Endothelial cell of umbilical vein (primary cell): ENCODE measurements at regions not wholly inside any gene's neighbourhood (a gene's known extent, or its start where the extent isn't known, plus 50 kb on each side); places are given as distances from the start of the nearest gene placed in this dataset.

ENCODE experiments used
- BruUV-seq: library from RNA; stranded (reverse); fragments of 400-500 nt; replicated peaks from 2 replicates; lab custom pipeline; 2021; lab: Mats Ljungman, UMichigan
- CTCF ChIA-PET: fragments of 300-600, 350-600 bp; sonication (Branson Sonifier 250); formaldehyde crosslinking; loops from one replicate; lab custom pipeline; 2021; ENCODE audit warnings: antibody characterized with exemption, inconsistent platforms; lab: Charles Lee
- POLR2A ChIA-PET: fragments of 300-600, 350-600 bp; sonication (Branson Sonifier 250); formaldehyde crosslinking; loops from one replicate; lab custom pipeline; 2021; ENCODE audit warnings: antibody characterized with exemption, inconsistent platforms; lab: Charles Lee
- DNase-seq: peaks from one replicate; pipeline ENCODE4 v3.0.0-alpha.2; 2011; ENCODE audit warnings: low read depth, low spot score
- FAIRE-seq: peaks from 2 replicates; lab custom pipeline; 2011; peaks lifted over from hg19 to GRCh38; lab: Jason Lieb, UNC
- H2AFZ ChIP-seq: 2 replicates; pipeline ENCODE4 v1.6.0; 2012; ENCODE audit warnings: low read depth, low read length, control low read depth, inconsistent platforms
- H3K27ac ChIP-seq: 2 replicates; pipeline ENCODE4 v1.5.1; 2011; ENCODE audit warnings: low read depth, mild to moderate bottlenecking, control low read depth, low read length, moderate library complexity; ENCODE audit not compliant: insufficient read depth
- H3K27me3 ChIP-seq, 2 experiments: 2 replicates each; pipeline versions ENCODE4 v1.6.0 to v1.6.1; 2011; ENCODE audit warnings: low read length in 2 of 2, mixed read lengths in 1 of 2; ENCODE audit not compliant: control insufficient read depth in 2 of 2, insufficient read depth in 2 of 2
- H3K36me3 ChIP-seq, 2 experiments: 2 replicates in 1 of 2; 3 replicates in 1 of 2; pipeline ENCODE4 v1.5.1; 2011; ENCODE audit warnings: low read length in 2 of 2, mild to moderate bottlenecking in 1 of 2, moderate library complexity in 1 of 2; ENCODE audit not compliant: control insufficient read depth in 2 of 2, insufficient read depth in 2 of 2; ENCODE audit errors: extremely low read depth in 1 of 2
- H3K4me1 ChIP-seq: 3 replicates; pipeline ENCODE4 v1.5.1; 2011; ENCODE audit warnings: mild to moderate bottlenecking, low read length; ENCODE audit not compliant: control insufficient read depth, insufficient read depth; ENCODE audit errors: extremely low read depth
- H3K4me2 ChIP-seq: 2 replicates; pipeline ENCODE4 v1.6.1; 2011; ENCODE audit warnings: low read length, control low read depth, mixed read lengths; ENCODE audit not compliant: insufficient read depth
- H3K4me3 ChIP-seq, 3 experiments: fragments of 200-600 bp in 1 of 3; sonication (generic), shearing (Covaris generic) in 1 of 3; replicated peaks in 1 of 3; 2 replicates each; pipeline ENCODE4 v1.5.1; 2011 to 2016; ENCODE audit warnings: control low read depth in 3 of 3, low read length in 3 of 3, mild to moderate bottlenecking in 2 of 3, inconsistent platforms in 1 of 3, low read depth in 1 of 3, moderate library complexity in 1 of 3; ENCODE audit not compliant: insufficient read depth in 1 of 3
- H3K79me2 ChIP-seq: 2 replicates; pipeline ENCODE4 v1.6.0; 2012; ENCODE audit warnings: low read length, inconsistent platforms; ENCODE audit not compliant: control insufficient read depth, insufficient read depth
- H3K9ac ChIP-seq: replicated peaks from 2 replicates; pipeline ENCODE3; 2011; ENCODE audit warnings: low read length, control low read depth; ENCODE audit not compliant: insufficient read depth; ENCODE audit errors: extremely low read depth
- H3K9me1 ChIP-seq: replicated peaks from 3 replicates; pipeline ENCODE4 v1.6.0; 2011; ENCODE audit warnings: mild to moderate bottlenecking, low read length; ENCODE audit not compliant: control insufficient read depth, insufficient read depth; ENCODE audit errors: extremely low read depth
- H3K9me3 ChIP-seq: replicated peaks from 2 replicates; pipeline ENCODE4 v1.5.1; 2012; ENCODE audit warnings: low read length, inconsistent platforms; ENCODE audit not compliant: control insufficient read depth, insufficient read depth
- H4K20me1 ChIP-seq: replicated peaks from 2 replicates; pipeline ENCODE3; 2011; ENCODE audit warnings: mild to moderate bottlenecking, low read length; ENCODE audit not compliant: control insufficient read depth, insufficient read depth; ENCODE audit errors: extremely low read depth
- CTCF ChIP-seq, 2 donors: IDR thresholded peaks; 1 replicate in 1 of 2; 2 replicates in 1 of 2; pipeline ENCODE4 v1.5.1; 2011; ENCODE audit warnings: low read length in 2 of 2, mild to moderate bottlenecking in 2 of 2, moderate library complexity in 2 of 2, control low read depth in 1 of 2, inconsistent platforms in 1 of 2, low read depth in 1 of 2; ENCODE audit not compliant: insufficient read depth in 1 of 2; ENCODE audit errors: extremely low read depth in 1 of 2
- EZH2 ChIP-seq: IDR thresholded peaks from 2 replicates; pipeline ENCODE4 v1.6.1; 2012; ENCODE audit warnings: borderline replicate concordance, low read depth, mild to moderate bottlenecking, moderate library complexity, low read length, inconsistent platforms; ENCODE audit not compliant: severe bottlenecking
- FOS ChIP-seq: IDR thresholded peaks from 2 replicates; pipeline ENCODE4 v1.6.1; 2011; ENCODE audit warnings: mild to moderate bottlenecking, low read length, moderate library complexity, borderline replicate concordance; ENCODE audit not compliant: insufficient read depth
- GATA2 ChIP-seq: IDR thresholded peaks from 2 replicates; pipeline ENCODE4 v1.7.0; 2011; ENCODE audit warnings: low read depth, mild to moderate bottlenecking, moderate library complexity, mixed read lengths, low read length; ENCODE audit not compliant: insufficient read length, insufficient read depth
- JUN ChIP-seq: IDR thresholded peaks from 2 replicates; pipeline ENCODE4 v1.6.1; 2011; ENCODE audit warnings: borderline replicate concordance, low read depth; ENCODE audit not compliant: insufficient read length, insufficient read depth
- MAX ChIP-seq: IDR thresholded peaks from 2 replicates; pipeline ENCODE4 v1.6.1; 2011; ENCODE audit not compliant: insufficient read depth, insufficient read length
- MYC ChIP-seq: IDR thresholded peaks from one replicate; pipeline ENCODE4 v1.6.1; 2011; ENCODE audit warnings: mild to moderate bottlenecking, low read depth, low read length
- POLR2A ChIP-seq: IDR thresholded peaks from 2 replicates; pipeline ENCODE4 v1.6.1; 2012; ENCODE audit warnings: low read depth, mild to moderate bottlenecking, control low read depth, low read length
- POLR2AphosphoS5 ChIP-seq: IDR thresholded peaks from 2 replicates; pipeline ENCODE4 v1.6.1; 2012; ENCODE audit warnings: low read depth, mild to moderate bottlenecking, control low read depth, low read length, moderate library complexity; ENCODE audit not compliant: insufficient read depth
- dilution Hi-C: fragments of 300-500 bp; cut with MboI; formaldehyde crosslinking; loops from one replicate; pipeline ENCODE4 v1.15.0; 2019; ENCODE audit warnings: low sequenced_read_pairs; ENCODE audit not compliant: extremely low pct_ligation_motif_present
- intact Hi-C: fragments of 100-400 bp; cut with micrococcal nuclease; formaldehyde crosslinking; loops from one replicate; pipeline ENCODE4 v1.10.0; 2022

- Histone ChIP-seq H4K20me1 (no peaks in the 10 kb centered on the region), H3K4me1 (no peaks in the 10 kb centered on the region), H3K4me2 (peak overlapping the region; percentile 60), H3K27ac (no peak overlapping the region), H3K9me3 (no peaks in the 10 kb centered on the region), H3K9ac (no peak overlapping the region), H2AFZ (peak overlapping the region; percentile 1), H3K36me3 (no peaks in the 10 kb centered on the region), H3K27me3 (no peaks in the 10 kb centered on the region), H3K79me2 (no peaks in the 10 kb centered on the region), H3K9me1 (no peaks in the 10 kb centered on the region), H3K4me3 (no peak overlapping the region)
- intact Hi-C loops (loop anchor here (1.0 to 2.0 kb wide), 3 partner anchors 320 to 575 kb away; no protein-coding TSS in a partner anchor), dilution Hi-C loops (no loop called here)
- no peak for TF ChIP-seq MYC
- TF ChIP-seq CTCF (IDR thresholded peaks at IDR 0.05; ENCODE audit: extremely low read depth in 1 of 2, insufficient read depth in 1 of 2, low read depth in 1 of 2, low read length in 2 of 2) = peak; percentile 68 to 77
- CTCF ChIA-PET = interaction anchor here (1.0 to 1.9 kb wide), 10 partner anchors 11 to 637 kb away, joined by 3 to 21 read pairs (median 4); no protein-coding TSS in a partner anchor
- DNase-seq = peak; percentile 53
- FAIRE-seq = no peak
- BruUV-seq = no TSS peak
- POLR2A ChIA-PET = no interaction called here
Measured at GRCh38 chr10:81019029-81019890, 481.6 kb downstream of the SH2D4B start.

GRCh38 chr10:81021428-81022129, 483.9 kb downstream of the SH2D4B start:
- dilution Hi-C loops (no loop called here), intact Hi-C loops (no loop called here)
- DNase-seq = no peak
- H4K20me1 ChIP-seq = no peaks in the 10 kb centered on the region
- no peaks in the 10 kb centered on the region for H3K36me3 ChIP-seq
- no peak overlapping the region for H3K9ac ChIP-seq
- no peaks in the 10 kb centered on the region for H3K79me2 ChIP-seq
- no peaks in the 10 kb centered on the region for H3K27me3 ChIP-seq
- CTCF ChIA-PET = no interaction called here
- H3K27ac ChIP-seq = no peak overlapping the region
- TF ChIP-seq EZH2 = no peak
- TF ChIP-seq POLR2A = no peak
- no peak for TF ChIP-seq CTCF (IDR thresholded peaks at IDR 0.05; ENCODE audit: extremely low read depth in 1 of 2, insufficient read depth in 1 of 2, low read depth in 1 of 2, low read length in 2 of 2)
- TF ChIP-seq FOS = no peak
- no peak for TF ChIP-seq GATA2
- TF ChIP-seq MYC = no peak
- no peak for TF ChIP-seq JUN
- TF ChIP-seq POLR2AphosphoS5 = no peak
- no peak for TF ChIP-seq MAX
- no peaks in the 10 kb centered on the region for H3K9me1 ChIP-seq
- no peaks in the 10 kb centered on the region for H3K4me1 ChIP-seq
- no TSS peak for BruUV-seq
- no peak overlapping the region for H3K4me2 ChIP-seq
- H3K4me3 ChIP-seq = no peak overlapping the region
- H2AFZ ChIP-seq = no peak overlapping the region
- FAIRE-seq = no peak
- POLR2A ChIA-PET = no interaction called here
- H3K9me3 ChIP-seq = no peaks in the 10 kb centered on the region
